NCI-H1092 (cell line): ENCODE measurements at regions not wholly inside any gene's neighbourhood (a gene's known extent, or its start where the extent isn't known, plus 50 kb on each side); places are given as distances from the start of the nearest gene placed in this dataset.
A peak's percentile ranks its signal among the peaks of the same experiment; 100 is the strongest.

Experiments
- DNase-seq: peaks from one replicate; lab custom pipeline; 2025; lab: John Stamatoyannopoulos, UW

- no peak for DNase-seq
Measured at GRCh38 chr12:13764748-13765147, 216.7 kb downstream of the GRIN2B start.

GRCh38 chr12:13749389-13749788 lies 232.0 kb downstream of the GRIN2B start:
- DNase-seq = no peak

- DNase-seq = no peak
Measured at GRCh38 chr12:13745111-13745860, 236.1 kb downstream of the GRIN2B start.

- DNase-seq = no peak
Measured at GRCh38 chr12:13744561-13744960, 236.8 kb downstream of the GRIN2B start.

- DNase-seq = no peak
Measured at GRCh38 chr12:13740149-13740545, 241.3 kb downstream of the GRIN2B start.

- DNase-seq = no peak
Measured at GRCh38 chr12:13735734-13736133, 245.7 kb downstream of the GRIN2B start.

- DNase-seq = no peak
Measured at GRCh38 chr12:13734584-13735152, 246.7 kb downstream of the GRIN2B start.

- DNase-seq = peak; percentile 97
Measured at GRCh38 chr12:13727707-13728195, 253.7 kb downstream of the GRIN2B start.

GRCh38 chr12:13725049-13725448 lies 256.4 kb downstream of the GRIN2B start:
- DNase-seq = no peak

GRCh38 chr12:13724136-13724535 lies 257.3 kb downstream of the GRIN2B start:
- no peak for DNase-seq

- no peak for DNase-seq
Measured at GRCh38 chr12:13719986-13720385, 261.4 kb downstream of the GRIN2B start.

GRCh38 chr12:13718271-13718670 lies 263.1 kb downstream of the GRIN2B start:
- no peak for DNase-seq

- DNase-seq = no peak
Measured at GRCh38 chr12:13716119-13716518, 265.3 kb downstream of the GRIN2B start.

- no peak for DNase-seq
Measured at GRCh38 chr12:13713556-13714410, 267.6 kb downstream of the GRIN2B start.

- DNase-seq = no peak
Measured at GRCh38 chr12:13707829-13708228, 273.6 kb downstream of the GRIN2B start.

GRCh38 chr12:13702381-13702780 lies 279.0 kb downstream of the GRIN2B start:
- peak; percentile 19 for DNase-seq

- DNase-seq = no peak
Measured at GRCh38 chr12:13701502-13701901, 279.9 kb downstream of the GRIN2B start.

- DNase-seq = no peak
Measured at GRCh38 chr12:13697973-13698372, 283.4 kb downstream of the GRIN2B start.

- DNase-seq = no peak
Measured at GRCh38 chr12:13695781-13696180, 285.6 kb downstream of the GRIN2B start.

GRCh38 chr12:13692332-13692731 lies 289.1 kb downstream of the GRIN2B start:
- no peak for DNase-seq

GRCh38 chr12:13691598-13691997 lies 289.8 kb downstream of the GRIN2B start:
- no peak for DNase-seq

- DNase-seq = no peak
Measured at GRCh38 chr12:13687633-13688032, 293.8 kb downstream of the GRIN2B start.

GRCh38 chr12:13686260-13686659 lies 295.1 kb downstream of the GRIN2B start:
- no peak for DNase-seq
